ENCODE measurements at regions not wholly inside any gene's neighbourhood (a gene's known extent, or its start where the extent isn't known, plus 50 kb on each side); places are given as distances from the start of the nearest gene placed in this dataset.

GRCh38 chr18:14978962-14979535 lies 231.1 kb downstream of the ANKRD30B start:
- TF ChIP-seq CTCF (IDR thresholded peaks at IDR 0.05; ENCODE audit: low read depth, low read length) (peak; percentile 83), MAX (IDR thresholded peaks at IDR 0.05; ENCODE audit: low read depth, low read length) (no peak)

Measured in NB4 (cell line).